Mesothelial cell of epicardium (in vitro differentiated cells): ENCODE measurements at regions not wholly inside any gene's neighbourhood (a gene's known extent, or its start where the extent isn't known, plus 50 kb on each side); places are given as distances from the start of the nearest gene placed in this dataset.
A peak's percentile ranks its signal among the peaks of the same experiment; 100 is the strongest.

ENCODE experiments used
- DNase-seq, 2 experiments: peaks; one replicate each; pipeline ENCODE4 v3.0.0; 2021; ENCODE audit warnings: low spot score in 2 of 2; ENCODE audit not compliant: unreplicated experiment in 2 of 2
- H3K27ac Mint-ChIP-seq: 2 replicates; pipeline ENCODE4 v1.8.0; 2021; ENCODE audit warnings: mixed read lengths
- H3K27me3 Mint-ChIP-seq: 2 replicates; pipeline ENCODE4 v1.8.0; 2021; ENCODE audit warnings: low read depth, mixed read lengths
- H3K36me3 Mint-ChIP-seq: 2 replicates; pipeline ENCODE4 v1.8.0; 2021; ENCODE audit warnings: mixed read lengths
- H3K4me1 Mint-ChIP-seq: 2 replicates; pipeline ENCODE4 v1.8.0; 2021; ENCODE audit warnings: mixed read lengths
- H3K4me3 Mint-ChIP-seq: 2 replicates; pipeline ENCODE4 v1.8.0; 2021; ENCODE audit warnings: mild to moderate bottlenecking, moderate library complexity, mixed read lengths
- H3K9me3 Mint-ChIP-seq: 2 replicates; pipeline ENCODE4 v1.8.0; 2021; ENCODE audit warnings: mixed read lengths
- CTCF ChIP-seq: fragments of 200-600 bp; sonication (generic); IDR thresholded peaks from one replicate; pipeline ENCODE4 v1.5.0; 2021; ENCODE audit warnings: antibody characterized with exemption; ENCODE audit not compliant: unreplicated experiment

DNA sequence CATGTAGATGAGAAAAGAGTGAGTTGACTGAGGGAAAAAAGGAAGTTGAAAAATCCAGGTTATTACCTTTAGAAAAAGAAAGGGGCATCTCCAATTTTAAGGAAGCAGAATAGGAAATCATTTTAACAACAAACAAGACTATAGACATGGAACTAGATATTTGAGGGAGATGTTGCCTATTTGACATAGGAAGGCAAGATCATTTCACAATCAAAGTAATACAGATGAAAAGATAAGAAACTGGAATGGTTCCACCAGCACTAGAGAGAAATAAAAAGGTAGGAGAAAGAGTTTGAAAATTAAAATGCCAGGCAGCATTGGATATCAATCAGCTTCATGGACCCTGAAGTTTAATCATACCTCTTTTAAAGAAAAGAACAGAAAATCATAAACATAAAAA, 881.0 kb upstream of the MGAT4C start:
- no peak for TF ChIP-seq CTCF
- peaks cover 22% of the 10 kb centered on the region for H3K4me1 Mint-ChIP-seq
- no peaks in the 10 kb centered on the region for H3K27me3 Mint-ChIP-seq
- peaks cover 14% of the 10 kb centered on the region for H3K9me3 Mint-ChIP-seq
- H3K36me3 Mint-ChIP-seq = peaks cover 3% of the 10 kb centered on the region
- no peak overlapping the region for H3K27ac Mint-ChIP-seq
- no peak overlapping the region for H3K4me3 Mint-ChIP-seq
- no peak for DNase-seq

GRCh38 chr12:87136330-87136976, 880.3 kb upstream of the MGAT4C start:
- peaks cover 3% of the 10 kb centered on the region for H3K36me3 Mint-ChIP-seq
- DNase-seq = no peak
- no peak for TF ChIP-seq CTCF
- peaks cover 22% of the 10 kb centered on the region for H3K4me1 Mint-ChIP-seq
- peak overlapping the region; percentile 88 for H3K27ac Mint-ChIP-seq
- peaks cover 14% of the 10 kb centered on the region for H3K9me3 Mint-ChIP-seq
- peak overlapping the region; percentile 13 for H3K4me3 Mint-ChIP-seq
- no peaks in the 10 kb centered on the region for H3K27me3 Mint-ChIP-seq

GRCh38 chr12:87127272-87127671, 871.1 kb upstream of the MGAT4C start:
- peaks cover 13% of the 10 kb centered on the region for H3K9me3 Mint-ChIP-seq
- no peaks in the 10 kb centered on the region for H3K27me3 Mint-ChIP-seq
- no peak overlapping the region for H3K4me3 Mint-ChIP-seq
- H3K4me1 Mint-ChIP-seq = no peaks in the 10 kb centered on the region
- no peak overlapping the region for H3K27ac Mint-ChIP-seq
- no peak for TF ChIP-seq CTCF
- no peak for DNase-seq
- no peaks in the 10 kb centered on the region for H3K36me3 Mint-ChIP-seq

GRCh38 chr12:87121896-87122295, 865.7 kb upstream of the MGAT4C start:
- Mint-ChIP-seq H3K27me3 (no peaks in the 10 kb centered on the region), H3K9me3 (peaks cover 13% of the 10 kb centered on the region), H3K27ac (no peak overlapping the region), H3K4me1 (peaks cover 3% of the 10 kb centered on the region), H3K36me3 (no peaks in the 10 kb centered on the region), H3K4me3 (no peak overlapping the region)
- no peak for DNase-seq
- TF ChIP-seq CTCF = no peak

GRCh38 chr12:87120440-87120839, 864.2 kb upstream of the MGAT4C start:
- Mint-ChIP-seq H3K36me3 (no peaks in the 10 kb centered on the region), H3K27ac (no peak overlapping the region), H3K4me3 (no peak overlapping the region), H3K9me3 (peaks cover 13% of the 10 kb centered on the region), H3K27me3 (no peaks in the 10 kb centered on the region), H3K4me1 (peaks cover 3% of the 10 kb centered on the region)
- TF ChIP-seq CTCF = no peak
- DNase-seq = no peak

DNA sequence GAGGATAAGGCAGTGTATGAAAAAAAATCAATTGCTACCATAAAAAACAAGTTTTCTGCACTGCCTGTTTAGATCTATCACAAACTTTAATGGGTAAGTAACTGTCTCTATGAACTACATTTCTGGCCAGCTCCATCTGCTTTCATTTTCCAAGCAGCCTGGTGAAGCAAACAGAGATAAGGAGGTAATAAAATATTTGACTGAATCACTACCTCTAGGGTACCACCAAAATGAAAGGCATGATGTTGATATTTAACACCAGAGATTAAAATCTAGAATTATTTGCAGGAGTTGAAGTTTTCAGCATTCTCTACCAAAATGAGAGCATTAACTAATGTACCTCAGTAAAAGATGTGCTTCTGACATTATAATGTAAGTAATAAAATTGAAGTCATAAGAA, 863.5 kb upstream of the MGAT4C start:
- H3K9me3 Mint-ChIP-seq = peaks cover 7% of the 10 kb centered on the region
- peaks cover 3% of the 10 kb centered on the region for H3K4me1 Mint-ChIP-seq
- H3K27ac Mint-ChIP-seq = no peak overlapping the region
- no peaks in the 10 kb centered on the region for H3K36me3 Mint-ChIP-seq
- no peak overlapping the region for H3K4me3 Mint-ChIP-seq
- no peak for TF ChIP-seq CTCF
- no peak for DNase-seq
- no peaks in the 10 kb centered on the region for H3K27me3 Mint-ChIP-seq
